Gastrocnemius medialis (tissue), 4 donors: ENCODE measurements at regions not wholly inside any gene's neighbourhood (a gene's known extent, or its start where the extent isn't known, plus 50 kb on each side); places are given as distances from the start of the nearest gene placed in this dataset.

Source experiments
- POLR2A ChIP-seq, 2 donors: fragments of 450-650 bp; IDR thresholded peaks; one replicate each; pipeline ENCODE4 v1.6.1; 2017; ENCODE audit warnings: antibody characterized with exemption in 2 of 2, mild to moderate bottlenecking in 2 of 2, moderate library complexity in 2 of 2
- TF ChIP-seq, protein P1 (sequence below), 5 experiments: fragments of 450-650 bp in 3 of 5; fragments of 200-600 bp in 2 of 5; sonication (generic) in 2 of 5; IDR thresholded peaks in 4 of 5; conservative IDR thresholded peaks in 1 of 5; 1 replicate in 4 of 5; 2 replicates in 1 of 5; pipeline ENCODE4 v1.5.1; 2016 to 2019; ENCODE audit warnings: antibody characterized with exemption in 5 of 5, mild to moderate bottlenecking in 3 of 5, moderate library complexity in 3 of 5

DNA sequence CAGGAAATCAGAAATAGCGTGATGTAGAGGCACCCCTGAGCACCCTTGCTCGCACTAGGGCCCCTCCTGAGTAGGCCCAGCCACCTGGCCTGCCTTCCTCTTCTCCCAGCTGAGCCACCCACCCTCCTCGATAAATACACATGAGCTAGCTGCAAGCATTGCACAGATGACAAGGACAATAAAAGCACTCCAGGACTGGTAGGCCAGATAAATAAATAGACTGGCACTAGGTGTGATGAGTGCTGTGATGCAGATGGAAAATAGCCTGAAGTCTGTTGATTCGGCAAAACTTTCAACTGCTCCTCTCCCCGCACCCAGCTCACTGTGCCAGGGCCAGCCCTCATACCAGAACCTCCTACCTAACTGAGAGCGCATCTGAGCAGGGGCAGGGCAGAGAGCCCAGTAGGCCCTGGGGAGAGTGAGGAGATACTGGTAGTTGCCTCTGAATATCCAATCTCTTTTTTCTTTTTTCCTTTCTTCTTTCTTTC is 54.5 kb upstream of the GPI start:
- TF ChIP-seq, protein P1, sequence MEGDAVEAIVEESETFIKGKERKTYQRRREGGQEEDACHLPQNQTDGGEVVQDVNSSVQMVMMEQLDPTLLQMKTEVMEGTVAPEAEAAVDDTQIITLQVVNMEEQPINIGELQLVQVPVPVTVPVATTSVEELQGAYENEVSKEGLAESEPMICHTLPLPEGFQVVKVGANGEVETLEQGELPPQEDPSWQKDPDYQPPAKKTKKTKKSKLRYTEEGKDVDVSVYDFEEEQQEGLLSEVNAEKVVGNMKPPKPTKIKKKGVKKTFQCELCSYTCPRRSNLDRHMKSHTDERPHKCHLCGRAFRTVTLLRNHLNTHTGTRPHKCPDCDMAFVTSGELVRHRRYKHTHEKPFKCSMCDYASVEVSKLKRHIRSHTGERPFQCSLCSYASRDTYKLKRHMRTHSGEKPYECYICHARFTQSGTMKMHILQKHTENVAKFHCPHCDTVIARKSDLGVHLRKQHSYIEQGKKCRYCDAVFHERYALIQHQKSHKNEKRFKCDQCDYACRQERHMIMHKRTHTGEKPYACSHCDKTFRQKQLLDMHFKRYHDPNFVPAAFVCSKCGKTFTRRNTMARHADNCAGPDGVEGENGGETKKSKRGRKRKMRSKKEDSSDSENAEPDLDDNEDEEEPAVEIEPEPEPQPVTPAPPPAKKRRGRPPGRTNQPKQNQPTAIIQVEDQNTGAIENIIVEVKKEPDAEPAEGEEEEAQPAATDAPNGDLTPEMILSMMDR (IDR thresholded peaks at IDR 0.05 in 4 of 5, conservative IDR thresholded peaks at IDR 0.05 in 1 of 5) = no peak
- no peak for TF ChIP-seq POLR2A (IDR thresholded peaks at IDR 0.05)
